MM.1S (cell line): ENCODE measurements at regions not wholly inside any gene's neighbourhood (a gene's known extent, or its start where the extent isn't known, plus 50 kb on each side); places are given as distances from the start of the nearest gene placed in this dataset.

Source experiments
- CTCF ChIP-seq: fragments of 300-600 bp; sonication (generic); IDR thresholded peaks from 2 replicates; pipeline ENCODE4 v1.5.1; 2016; ENCODE audit warnings: antibody characterized with exemption, low read length, mixed read lengths
- EZH2 ChIP-seq: fragments of 300-600 bp; sonication (generic); optimal IDR thresholded peaks from 2 replicates; pipeline ENCODE3; 2017; ENCODE audit warnings: low read depth, mild to moderate bottlenecking, antibody characterized with exemption, low read length, mixed read lengths
- EZH2phosphoT487 ChIP-seq: fragments of 300-600 bp; sonication (generic); IDR thresholded peaks from 2 replicates; pipeline ENCODE4 v1.6.1; 2018; ENCODE audit warnings: antibody characterized with exemption, low read length

DNA sequence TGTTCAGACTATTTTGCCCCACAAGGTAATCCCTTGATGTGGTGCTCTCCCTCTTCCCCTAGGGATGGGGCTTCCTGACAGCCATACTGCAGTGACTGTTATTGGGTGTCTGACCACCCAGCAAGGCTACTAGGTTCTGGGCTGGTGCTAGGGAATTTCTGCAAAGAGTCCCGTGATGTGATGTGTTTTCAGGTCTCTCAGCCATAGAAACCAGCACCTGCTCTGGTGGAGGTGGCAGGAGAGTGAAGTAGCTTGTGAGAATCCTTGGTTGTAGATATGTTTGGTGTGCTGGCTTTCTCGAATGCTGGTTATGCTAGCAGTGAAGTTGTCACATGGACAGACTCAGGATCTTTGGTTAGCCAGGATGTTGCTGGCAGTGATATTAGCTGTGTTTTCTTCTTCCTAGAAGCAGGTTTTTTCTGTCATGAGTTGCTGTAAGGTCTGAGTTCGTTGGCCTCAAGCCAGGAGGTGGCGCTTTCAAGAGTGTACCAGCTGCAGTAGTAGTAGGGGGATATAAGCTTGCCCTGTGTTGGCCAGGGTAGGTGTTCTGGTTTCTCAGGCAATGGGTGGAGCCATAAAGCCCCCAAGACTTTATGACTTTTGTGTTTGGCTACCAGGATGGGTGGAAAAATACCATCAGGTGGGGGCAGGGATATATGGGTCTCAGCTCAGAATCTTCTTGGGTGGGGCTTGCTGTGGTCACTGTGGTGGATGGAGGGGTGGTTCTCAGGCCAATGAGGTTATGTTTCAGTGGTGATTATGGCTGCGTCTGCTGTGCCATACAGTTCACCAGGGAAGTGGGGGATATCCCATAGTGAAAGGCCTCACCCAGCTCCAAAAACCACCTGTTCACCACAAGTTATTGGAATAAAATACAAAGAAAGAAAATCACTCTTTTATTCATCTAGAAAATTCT lies 1112.3 kb downstream of the KCNT2 start:
- TF ChIP-seq CTCF (no peak; the same call in 1 of the 2 replicates), EZH2 (no peak), EZH2phosphoT487 (no peak)
